ENCODE measurements at regions not wholly inside any gene's neighbourhood (a gene's known extent, or its start where the extent isn't known, plus 50 kb on each side); places are given as distances from the start of the nearest gene placed in this dataset.

DNA sequence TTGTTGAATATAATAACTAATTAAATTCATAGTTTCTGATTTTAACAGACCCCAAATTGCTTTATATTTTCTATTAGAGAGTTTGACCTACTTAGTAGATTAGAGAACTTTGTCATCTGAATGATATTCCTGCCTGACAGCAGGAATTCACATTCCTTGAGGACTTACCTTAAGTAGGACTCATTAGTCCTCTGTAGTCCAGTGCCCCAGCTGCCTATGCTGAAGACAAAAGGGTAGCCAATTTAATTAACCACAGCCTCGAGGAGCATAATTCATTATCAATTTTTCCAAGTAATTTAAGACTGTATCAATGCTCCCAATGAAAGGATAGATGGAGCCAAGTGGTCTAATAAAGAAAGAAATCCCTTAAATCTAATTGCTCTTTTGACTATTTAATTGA, 1405.0 kb upstream of the IGFBP7 start:
- Histone ChIP-seq H3K4me1 (ENCODE audit: control insufficient read depth, insufficient read depth, low read length) (peaks cover 5% of the 10 kb centered on the region), H3K27ac (ENCODE audit: insufficient read depth, low read depth, low read length, poor library complexity, severe bottlenecking) (no peak overlapping the region), H3K36me3 (ENCODE audit: control insufficient read depth, insufficient read depth, low read length) (no peaks in the 10 kb centered on the region), H3K4me3 (ENCODE audit: insufficient read depth, low read depth, low read length) (no peak overlapping the region), H3K9me3 (ENCODE audit: control insufficient read depth, low read length) (no peaks in the 10 kb centered on the region), H3K27me3 (ENCODE audit: control insufficient read depth, insufficient read depth, low read length, poor library complexity, severe bottlenecking) (no peaks in the 10 kb centered on the region)
- 43% methylated on average over 1 of the region's 1 CpG; no CpG with 5 or more reads in 1 of the 2 experiments for WGBS, 2 experiments

DNA sequence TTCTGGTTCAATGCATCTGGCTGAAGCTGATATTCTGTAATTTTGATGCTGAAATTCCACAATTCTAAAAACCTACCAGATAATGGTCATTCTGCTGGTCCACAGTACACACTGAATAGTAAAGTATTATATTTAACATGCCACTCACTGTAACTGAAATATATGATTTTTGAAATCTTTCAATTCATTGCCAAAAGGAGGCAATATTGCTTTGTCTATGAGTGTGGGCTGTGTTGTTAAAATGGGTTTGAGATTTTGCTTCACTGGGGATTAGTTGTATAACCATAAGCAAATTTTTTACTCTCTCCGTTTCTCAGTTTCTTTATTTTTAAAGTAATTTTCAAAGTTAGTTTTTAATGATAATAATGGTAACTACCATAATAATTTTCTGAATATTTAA, 1404.1 kb upstream of the IGFBP7 start:
- Histone ChIP-seq H3K27me3 (ENCODE audit: control insufficient read depth, insufficient read depth, low read length, poor library complexity, severe bottlenecking) (no peaks in the 10 kb centered on the region), H3K36me3 (ENCODE audit: control insufficient read depth, insufficient read depth, low read length) (no peaks in the 10 kb centered on the region), H3K9me3 (ENCODE audit: control insufficient read depth, low read length) (no peaks in the 10 kb centered on the region), H3K27ac (ENCODE audit: insufficient read depth, low read depth, low read length, poor library complexity, severe bottlenecking) (no peak overlapping the region), H3K4me3 (ENCODE audit: insufficient read depth, low read depth, low read length) (no peak overlapping the region), H3K4me1 (ENCODE audit: control insufficient read depth, insufficient read depth, low read length) (peaks cover 5% of the 10 kb centered on the region)
- WGBS, 2 experiments: no CpG with 5 or more reads among the region's 1 CpG

DNA sequence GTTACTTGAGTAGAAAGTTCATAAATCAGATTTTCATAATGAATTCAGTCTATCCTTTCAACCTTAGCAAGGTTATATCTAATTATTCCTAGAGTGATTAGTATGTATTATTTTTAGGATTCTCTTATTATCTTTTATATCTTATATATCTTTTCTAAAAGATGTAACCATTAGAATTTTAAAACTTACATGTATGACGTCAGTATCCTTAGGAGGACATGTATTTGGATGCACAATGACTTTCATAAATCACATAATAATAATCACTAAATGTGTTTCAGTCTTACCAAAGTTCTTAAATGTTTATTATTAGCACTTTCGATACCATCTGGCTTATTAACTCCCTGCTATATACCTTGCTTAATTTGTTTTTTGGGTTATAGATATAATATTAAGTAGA, 1400.5 kb upstream of the IGFBP7 start:
- 83% methylated on average over 1 of the region's 2 CpGs; no CpG with 5 or more reads in 1 of the 2 experiments for WGBS, 2 experiments
- Histone ChIP-seq H3K36me3 (ENCODE audit: control insufficient read depth, insufficient read depth, low read length) (no peaks in the 10 kb centered on the region), H3K9me3 (ENCODE audit: control insufficient read depth, low read length) (no peaks in the 10 kb centered on the region), H3K4me3 (ENCODE audit: insufficient read depth, low read depth, low read length) (no peak overlapping the region), H3K4me1 (ENCODE audit: control insufficient read depth, insufficient read depth, low read length) (peaks cover 5% of the 10 kb centered on the region), H3K27ac (ENCODE audit: insufficient read depth, low read depth, low read length, poor library complexity, severe bottlenecking) (no peak overlapping the region), H3K27me3 (ENCODE audit: control insufficient read depth, insufficient read depth, low read length, poor library complexity, severe bottlenecking) (no peaks in the 10 kb centered on the region)

DNA sequence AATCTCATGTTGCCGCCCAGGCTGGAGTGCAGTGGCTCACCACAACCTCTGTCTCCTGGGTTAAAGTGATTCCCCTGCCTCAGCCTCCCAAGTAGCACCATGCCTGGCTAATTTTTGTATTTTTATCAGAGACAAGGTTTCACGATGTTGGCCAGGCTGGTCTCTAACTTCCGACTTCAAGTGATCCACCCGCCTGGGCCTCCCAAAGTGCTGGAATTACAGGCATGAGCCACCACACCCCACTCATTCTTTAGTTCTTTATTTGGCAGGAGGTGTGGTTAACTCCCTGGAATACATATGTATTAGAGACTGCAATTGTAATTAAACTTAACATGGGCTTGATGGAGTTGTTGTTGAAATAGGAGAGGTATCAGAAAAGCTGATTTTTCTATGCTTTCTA, 1396.9 kb upstream of the IGFBP7 start:
- no peaks in the 10 kb centered on the region for H3K27me3 ChIP-seq (ENCODE audit: control insufficient read depth, insufficient read depth, low read length, poor library complexity, severe bottlenecking)
- no peaks in the 10 kb centered on the region for H3K36me3 ChIP-seq (ENCODE audit: control insufficient read depth, insufficient read depth, low read length)
- 85 to 89% methylated on average over 4 of the region's 4 CpGs for WGBS, 2 experiments
- H3K4me1 ChIP-seq (ENCODE audit: control insufficient read depth, insufficient read depth, low read length): no peaks in the 10 kb centered on the region
- no peaks in the 10 kb centered on the region for H3K9me3 ChIP-seq (ENCODE audit: control insufficient read depth, low read length)
- H3K4me3 ChIP-seq (ENCODE audit: insufficient read depth, low read depth, low read length): no peak overlapping the region
- H3K27ac ChIP-seq (ENCODE audit: insufficient read depth, low read depth, low read length, poor library complexity, severe bottlenecking): no peak overlapping the region

DNA sequence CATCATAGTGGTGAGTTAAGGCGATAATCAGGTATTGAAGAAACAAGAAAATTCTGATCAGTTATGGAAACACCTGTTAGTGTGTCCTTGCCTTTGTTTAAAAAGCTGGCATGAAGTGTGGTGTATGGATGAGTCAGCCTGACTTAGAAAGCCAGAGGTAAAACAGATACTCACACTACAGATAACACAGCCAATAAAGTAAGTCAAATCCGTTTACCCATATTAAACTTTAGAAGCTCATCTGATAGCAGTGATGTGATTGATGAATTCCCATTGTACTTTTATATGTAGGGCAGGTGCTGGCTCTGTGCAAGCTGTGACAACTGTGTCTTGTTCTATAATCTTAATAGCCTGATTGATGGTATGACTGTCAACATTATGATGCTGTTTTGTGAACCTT, 1392.7 kb upstream of the IGFBP7 start:
- H3K27me3 ChIP-seq (ENCODE audit: control insufficient read depth, insufficient read depth, low read length, poor library complexity, severe bottlenecking): no peaks in the 10 kb centered on the region
- no peak overlapping the region for H3K4me3 ChIP-seq (ENCODE audit: insufficient read depth, low read depth, low read length)
- no peak overlapping the region for H3K27ac ChIP-seq (ENCODE audit: insufficient read depth, low read depth, low read length, poor library complexity, severe bottlenecking)
- no peaks in the 10 kb centered on the region for H3K4me1 ChIP-seq (ENCODE audit: control insufficient read depth, insufficient read depth, low read length)
- no peaks in the 10 kb centered on the region for H3K9me3 ChIP-seq (ENCODE audit: control insufficient read depth, low read length)
- WGBS, 2 experiments: 89 to 95% methylated on average over 1 to 2 of the region's 2 CpGs
- no peaks in the 10 kb centered on the region for H3K36me3 ChIP-seq (ENCODE audit: control insufficient read depth, insufficient read depth, low read length)

DNA sequence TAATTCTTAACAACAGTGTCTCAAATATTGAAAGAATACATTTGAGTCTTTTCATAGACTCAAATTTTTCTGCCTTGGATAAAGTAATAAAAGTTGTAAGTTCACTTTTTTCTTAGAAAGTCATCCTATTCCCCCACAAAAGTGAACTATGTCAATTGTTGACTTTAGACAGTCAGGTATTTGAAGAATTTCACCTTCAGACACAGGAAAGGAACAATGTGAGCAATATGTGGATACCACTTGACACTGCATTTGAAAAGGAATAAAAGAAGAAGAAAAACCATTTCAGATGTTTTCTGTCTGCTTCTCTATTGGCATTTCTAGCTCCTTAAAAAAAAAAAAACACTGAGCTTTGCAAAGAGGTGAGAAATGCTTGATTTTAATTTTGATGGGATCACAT, 1389.0 kb upstream of the IGFBP7 start:
- no peaks in the 10 kb centered on the region for H3K9me3 ChIP-seq (ENCODE audit: control insufficient read depth, low read length)
- no peaks in the 10 kb centered on the region for H3K27me3 ChIP-seq (ENCODE audit: control insufficient read depth, insufficient read depth, low read length, poor library complexity, severe bottlenecking)
- no peaks in the 10 kb centered on the region for H3K36me3 ChIP-seq (ENCODE audit: control insufficient read depth, insufficient read depth, low read length)
- no peak overlapping the region for H3K4me3 ChIP-seq (ENCODE audit: insufficient read depth, low read depth, low read length)
- no peak overlapping the region for H3K27ac ChIP-seq (ENCODE audit: insufficient read depth, low read depth, low read length, poor library complexity, severe bottlenecking)
- H3K4me1 ChIP-seq (ENCODE audit: control insufficient read depth, insufficient read depth, low read length): no peaks in the 10 kb centered on the region

DNA sequence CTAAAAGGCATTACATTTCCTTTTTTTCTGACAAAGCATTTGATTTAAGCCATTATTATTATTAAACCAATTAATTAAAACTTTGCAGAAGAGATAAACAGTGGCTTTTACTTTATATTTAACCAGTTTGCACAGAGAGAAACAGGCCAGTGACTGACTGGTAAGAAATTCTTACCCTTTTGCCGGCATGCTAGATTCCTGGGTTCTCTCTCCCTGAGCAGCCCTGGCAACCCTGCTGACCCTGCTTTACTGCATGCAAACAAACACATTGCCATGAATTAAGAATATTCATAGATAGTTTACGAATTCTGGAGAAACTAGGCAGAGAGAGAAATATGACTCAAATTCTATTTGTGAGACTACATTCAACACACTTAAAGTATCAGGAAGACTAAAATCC, 1381.4 kb upstream of the IGFBP7 start:
- H3K4me3 ChIP-seq (ENCODE audit: insufficient read depth, low read depth, low read length): no peak overlapping the region

DNA sequence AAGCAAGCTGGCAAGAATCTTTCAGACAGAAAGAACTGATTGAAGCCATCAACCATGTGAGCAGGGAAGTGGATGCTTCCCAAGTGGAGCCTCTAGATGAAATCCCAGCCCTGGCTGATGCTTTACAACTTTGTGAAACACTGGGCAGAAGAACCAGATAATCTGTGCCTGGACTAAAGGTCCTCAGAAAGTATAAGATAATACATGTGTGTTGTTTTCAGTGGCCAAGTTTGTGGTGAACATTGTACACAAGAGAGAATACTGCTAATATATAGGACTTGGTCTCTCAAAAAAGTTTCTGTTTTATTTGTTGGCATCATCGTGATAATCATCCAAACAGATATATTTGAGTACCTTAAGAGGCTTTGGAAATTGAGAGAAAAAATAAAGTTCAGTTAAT, 1367.8 kb upstream of the IGFBP7 start:
- H3K9me3 ChIP-seq (ENCODE audit: control insufficient read depth, low read length): no peaks in the 10 kb centered on the region
- 100% methylated on average over 1 of the region's 1 CpG; no CpG with 5 or more reads in 1 of the 2 experiments for WGBS, 2 experiments
- no peaks in the 10 kb centered on the region for H3K27me3 ChIP-seq (ENCODE audit: control insufficient read depth, insufficient read depth, low read length, poor library complexity, severe bottlenecking)
- no peaks in the 10 kb centered on the region for H3K4me1 ChIP-seq (ENCODE audit: control insufficient read depth, insufficient read depth, low read length)
- no peak overlapping the region for H3K4me3 ChIP-seq (ENCODE audit: insufficient read depth, low read depth, low read length)
- no peaks in the 10 kb centered on the region for H3K36me3 ChIP-seq (ENCODE audit: control insufficient read depth, insufficient read depth, low read length)
- H3K27ac ChIP-seq (ENCODE audit: insufficient read depth, low read depth, low read length, poor library complexity, severe bottlenecking): no peak overlapping the region

More for the DNA sequence above, 1381.4 kb upstream of the IGFBP7 start:
- H3K36me3 ChIP-seq (ENCODE audit: control insufficient read depth, insufficient read depth, low read length): no peaks in the 10 kb centered on the region
- WGBS, 2 experiments: 89 to 94% methylated on average over 1 to 2 of the region's 2 CpGs
- H3K27ac ChIP-seq (ENCODE audit: insufficient read depth, low read depth, low read length, poor library complexity, severe bottlenecking): no peak overlapping the region
- H3K9me3 ChIP-seq (ENCODE audit: control insufficient read depth, low read length): no peaks in the 10 kb centered on the region
- H3K4me1 ChIP-seq (ENCODE audit: control insufficient read depth, insufficient read depth, low read length): no peaks in the 10 kb centered on the region
- no peaks in the 10 kb centered on the region for H3K27me3 ChIP-seq (ENCODE audit: control insufficient read depth, insufficient read depth, low read length, poor library complexity, severe bottlenecking)

DNA sequence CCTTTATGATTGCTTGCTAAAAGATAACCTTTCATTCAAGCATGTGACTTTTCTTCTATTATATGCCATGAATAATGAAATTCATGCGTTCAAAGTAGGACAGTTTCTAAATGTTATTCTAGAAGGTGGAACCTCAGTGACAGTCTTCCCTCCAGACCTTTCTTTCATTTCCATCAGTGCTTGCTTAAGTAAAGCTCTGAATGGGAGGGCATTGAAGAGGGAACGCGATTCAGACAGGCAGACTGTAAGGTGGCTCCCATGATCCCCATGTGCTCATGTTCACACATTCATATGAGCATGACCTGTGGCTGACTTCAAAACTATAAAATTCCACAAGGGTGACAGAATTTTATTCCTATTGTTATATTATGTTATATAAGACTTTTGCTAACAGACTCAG, 1367.3 kb upstream of the IGFBP7 start:
- Histone ChIP-seq H3K27ac (ENCODE audit: insufficient read depth, low read depth, low read length, poor library complexity, severe bottlenecking) (no peak overlapping the region), H3K4me1 (ENCODE audit: control insufficient read depth, insufficient read depth, low read length) (no peaks in the 10 kb centered on the region), H3K36me3 (ENCODE audit: control insufficient read depth, insufficient read depth, low read length) (no peaks in the 10 kb centered on the region), H3K27me3 (ENCODE audit: control insufficient read depth, insufficient read depth, low read length, poor library complexity, severe bottlenecking) (no peaks in the 10 kb centered on the region), H3K9me3 (ENCODE audit: control insufficient read depth, low read length) (no peaks in the 10 kb centered on the region), H3K4me3 (ENCODE audit: insufficient read depth, low read depth, low read length) (no peak overlapping the region)
- 86 to 96% methylated on average over 3 of the region's 3 CpGs for WGBS, 2 experiments

DNA sequence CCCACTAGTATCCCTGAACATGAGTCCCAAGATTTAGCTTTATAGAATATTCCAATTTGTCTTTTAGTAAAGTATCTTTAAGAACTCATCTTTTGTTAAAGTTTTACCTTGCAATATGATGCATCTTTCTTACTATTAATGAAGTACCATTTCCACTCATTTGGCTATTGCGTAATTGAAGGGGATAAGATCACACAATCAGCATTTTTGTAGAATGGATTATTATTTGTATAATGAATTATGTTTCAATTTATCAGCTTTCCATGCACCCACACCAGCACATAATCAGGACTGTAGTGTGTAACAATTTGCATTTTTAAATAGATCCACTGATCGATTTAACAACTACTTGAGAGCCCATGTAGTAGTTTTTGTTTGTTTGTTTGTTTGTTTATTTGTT, 1364.9 kb upstream of the IGFBP7 start:
- no peak overlapping the region for H3K27ac ChIP-seq (ENCODE audit: insufficient read depth, low read depth, low read length, poor library complexity, severe bottlenecking)
- H3K4me3 ChIP-seq (ENCODE audit: insufficient read depth, low read depth, low read length): no peak overlapping the region
- H3K4me1 ChIP-seq (ENCODE audit: control insufficient read depth, insufficient read depth, low read length): no peaks in the 10 kb centered on the region
- no peaks in the 10 kb centered on the region for H3K9me3 ChIP-seq (ENCODE audit: control insufficient read depth, low read length)
- H3K36me3 ChIP-seq (ENCODE audit: control insufficient read depth, insufficient read depth, low read length): no peaks in the 10 kb centered on the region
- no peaks in the 10 kb centered on the region for H3K27me3 ChIP-seq (ENCODE audit: control insufficient read depth, insufficient read depth, low read length, poor library complexity, severe bottlenecking)
- 94 to 100% methylated on average over 1 of the region's 2 CpGs for WGBS, 2 experiments

DNA sequence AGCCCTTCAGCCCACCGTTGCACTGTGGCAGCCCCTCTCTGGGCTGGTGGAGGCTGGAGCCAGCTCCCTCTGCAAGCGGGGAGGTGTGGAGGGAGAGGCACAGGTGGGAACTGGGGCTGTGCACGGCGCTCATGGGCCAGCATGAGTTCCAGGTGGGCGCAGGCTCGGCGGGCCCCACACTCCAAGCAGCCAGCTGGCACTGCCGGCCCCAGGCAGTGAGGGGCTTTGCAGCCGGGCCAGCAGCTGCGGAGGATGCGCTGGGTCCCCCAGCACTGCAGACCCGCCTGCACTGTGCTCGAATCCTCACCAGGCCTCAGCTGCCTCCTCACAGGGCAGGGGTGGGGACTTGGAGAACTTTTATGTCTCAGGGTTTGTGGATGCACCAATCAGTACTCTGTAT, 1354.8 kb upstream of the IGFBP7 start:
- Histone ChIP-seq H3K9me3 (ENCODE audit: control insufficient read depth, low read length) (no peaks in the 10 kb centered on the region), H3K4me1 (ENCODE audit: control insufficient read depth, insufficient read depth, low read length) (no peaks in the 10 kb centered on the region)
- WGBS, 2 experiments: 95 to 96% methylated on average over 13 of the region's 13 CpGs

More for the DNA sequence above, 1354.8 kb upstream of the IGFBP7 start:
- H3K36me3 ChIP-seq (ENCODE audit: control insufficient read depth, insufficient read depth, low read length): no peaks in the 10 kb centered on the region
- H3K4me3 ChIP-seq (ENCODE audit: insufficient read depth, low read depth, low read length): no peak overlapping the region
- no peak overlapping the region for H3K27ac ChIP-seq (ENCODE audit: insufficient read depth, low read depth, low read length, poor library complexity, severe bottlenecking)
- H3K27me3 ChIP-seq (ENCODE audit: control insufficient read depth, insufficient read depth, low read length, poor library complexity, severe bottlenecking): no peaks in the 10 kb centered on the region

Data from ectodermal cell (in vitro differentiated cells).